Loucy (cell line): ENCODE measurements at regions not wholly inside any gene's neighbourhood (a gene's known extent, or its start where the extent isn't known, plus 50 kb on each side); places are given as distances from the start of the nearest gene placed in this dataset.

ENCODE experiments used
- H2AFZ ChIP-seq: fragments of 200-600 bp; sonication (generic); 2 replicates; pipeline ENCODE4 v1.6.0; 2016; ENCODE audit warnings: antibody characterized with exemption, mild to moderate bottlenecking, low read length, moderate library complexity
- H3F3A ChIP-seq: fragments of 200-600 bp; 2 replicates; pipeline ENCODE4 v1.6.0; 2016; ENCODE audit warnings: antibody characterized with exemption, low read depth, mild to moderate bottlenecking
- H3K27me3 ChIP-seq: fragments of 200-600 bp; sonication (generic); 2 replicates; pipeline ENCODE4 v1.6.1; 2014; ENCODE audit warnings: low read length, mild to moderate bottlenecking; ENCODE audit not compliant: insufficient read depth, poor library complexity, severe bottlenecking
- H3K36me3 ChIP-seq: fragments of 200-600 bp; sonication (generic); 2 replicates; pipeline ENCODE4 v1.6.1; 2016; ENCODE audit warnings: low read length; ENCODE audit not compliant: insufficient read depth
- H3K4me1 ChIP-seq: fragments of 200-600 bp; sonication (generic); 2 replicates; pipeline ENCODE4 v1.5.1; 2014; ENCODE audit warnings: low read length, mild to moderate bottlenecking; ENCODE audit not compliant: insufficient read depth, poor library complexity, severe bottlenecking
- H3K4me2 ChIP-seq: fragments of 200-600 bp; sonication (generic); 2 replicates; pipeline ENCODE4 v1.6.0; 2014; ENCODE audit warnings: antibody characterized with exemption, low read length, low read depth, mild to moderate bottlenecking; ENCODE audit not compliant: poor library complexity, severe bottlenecking
- H3K4me3 ChIP-seq: fragments of 200-600 bp; sonication (generic); 2 replicates; pipeline ENCODE4 v1.5.1; 2014; ENCODE audit warnings: low read length, mild to moderate bottlenecking, mixed read lengths; ENCODE audit not compliant: poor library complexity, severe bottlenecking
- H3K79me2 ChIP-seq: fragments of 200-600 bp; sonication (generic); 2 replicates; pipeline ENCODE4 v1.6.1; 2014; ENCODE audit warnings: low read length; ENCODE audit not compliant: insufficient read depth
- H3K9ac ChIP-seq: fragments of 200-600 bp; sonication (generic); 2 replicates; pipeline ENCODE4 v1.6.0; 2014; ENCODE audit warnings: mild to moderate bottlenecking, low read depth, low read length, moderate library complexity; ENCODE audit not compliant: poor library complexity, severe bottlenecking
- H3K9me2 ChIP-seq: fragments of 200-600 bp; sonication (generic); replicated peaks from 2 replicates; pipeline ENCODE4 v1.6.1; 2016; ENCODE audit warnings: low read depth, low read length, mixed read lengths
- H3K9me3 ChIP-seq: fragments of 200-600 bp; sonication (generic); 2 replicates; pipeline ENCODE4 v1.6.1; 2014; ENCODE audit warnings: mild to moderate bottlenecking, antibody characterized with exemption, low read length, low read depth; ENCODE audit not compliant: insufficient read depth
- H4K20me1 ChIP-seq: fragments of 200-600 bp; sonication (generic); 2 replicates; pipeline ENCODE4 v1.6.0; 2014; ENCODE audit warnings: antibody characterized with exemption, low read length, mild to moderate bottlenecking; ENCODE audit not compliant: insufficient read depth, poor library complexity, severe bottlenecking
- CTCF ChIP-seq: fragments of 200-600 bp; sonication (generic); conservative IDR thresholded peaks from 2 replicates; pipeline ENCODE4 v1.5.1; 2014; ENCODE audit warnings: mild to moderate bottlenecking, antibody characterized with exemption, low read length
- EZH2phosphoT487 ChIP-seq: fragments of 200-600 bp; IDR thresholded peaks from 2 replicates; pipeline ENCODE4 v1.6.1; 2018; ENCODE audit warnings: antibody characterized with exemption, mild to moderate bottlenecking, moderate library complexity, borderline replicate concordance

GRCh38 chr14:48349689-48350088, 674.3 kb upstream of the MDGA2 start:
- no peaks in the 10 kb centered on the region for H3K79me2 ChIP-seq
- no peaks in the 10 kb centered on the region for H4K20me1 ChIP-seq
- H3F3A ChIP-seq: no peaks in the 10 kb centered on the region
- no peaks in the 10 kb centered on the region for H3K9me2 ChIP-seq
- no peak for TF ChIP-seq EZH2phosphoT487
- TF ChIP-seq CTCF: no peak
- no peaks in the 10 kb centered on the region for H3K4me1 ChIP-seq
- H3K36me3 ChIP-seq: no peaks in the 10 kb centered on the region
- H3K27me3 ChIP-seq: no peaks in the 10 kb centered on the region
- H3K4me2 ChIP-seq: no peak overlapping the region
- H3K4me3 ChIP-seq: no peak overlapping the region
- no peaks in the 10 kb centered on the region for H3K9me3 ChIP-seq
- H2AFZ ChIP-seq: no peak overlapping the region
- no peak overlapping the region for H3K9ac ChIP-seq

- Histone ChIP-seq H3K4me3 (no peak overlapping the region), H3F3A (no peaks in the 10 kb centered on the region), H3K36me3 (no peaks in the 10 kb centered on the region), H4K20me1 (no peaks in the 10 kb centered on the region), H3K4me2 (no peak overlapping the region), H3K27me3 (no peaks in the 10 kb centered on the region), H3K9ac (no peak overlapping the region), H3K4me1 (no peaks in the 10 kb centered on the region), H3K9me3 (no peaks in the 10 kb centered on the region), H3K79me2 (no peaks in the 10 kb centered on the region), H3K9me2 (no peaks in the 10 kb centered on the region), H2AFZ (no peak overlapping the region)
- no peak for TF ChIP-seq EZH2phosphoT487
- no peak for TF ChIP-seq CTCF
Measured at GRCh38 chr14:48341069-48341468, 665.7 kb upstream of the MDGA2 start.

GRCh38 chr14:48333221-48333920, 658.0 kb upstream of the MDGA2 start:
- H3K9me3 ChIP-seq: no peaks in the 10 kb centered on the region
- no peak overlapping the region for H2AFZ ChIP-seq
- H3K79me2 ChIP-seq: no peaks in the 10 kb centered on the region
- H3K4me3 ChIP-seq: no peak overlapping the region
- no peaks in the 10 kb centered on the region for H4K20me1 ChIP-seq
- H3K27me3 ChIP-seq: no peaks in the 10 kb centered on the region
- no peaks in the 10 kb centered on the region for H3K9me2 ChIP-seq
- TF ChIP-seq CTCF: no peak
- no peak for TF ChIP-seq EZH2phosphoT487
- H3F3A ChIP-seq: no peaks in the 10 kb centered on the region
- no peak overlapping the region for H3K4me2 ChIP-seq
- H3K4me1 ChIP-seq: no peaks in the 10 kb centered on the region
- H3K9ac ChIP-seq: no peak overlapping the region
- H3K36me3 ChIP-seq: no peaks in the 10 kb centered on the region
